ENCODE measurements at regions not wholly inside any gene's neighbourhood (a gene's known extent, or its start where the extent isn't known, plus 50 kb on each side); places are given as distances from the start of the nearest gene placed in this dataset.
A peak's percentile ranks its signal among the peaks of the same experiment; 100 is the strongest.
"Not testable (repeated sequence)": the region's sequence is repeated elsewhere in the genome, so short reads cannot be mapped to it uniquely, and the experiment has no call there.

GRCh38 chr5:13470975-13471374 lies 473.5 kb downstream of the DNAH5 start:
- no peak for DNase-seq

GRCh38 chr5:13470263-13470662 lies 474.2 kb downstream of the DNAH5 start:
- DNase-seq, result peak; percentile 12

DNA sequence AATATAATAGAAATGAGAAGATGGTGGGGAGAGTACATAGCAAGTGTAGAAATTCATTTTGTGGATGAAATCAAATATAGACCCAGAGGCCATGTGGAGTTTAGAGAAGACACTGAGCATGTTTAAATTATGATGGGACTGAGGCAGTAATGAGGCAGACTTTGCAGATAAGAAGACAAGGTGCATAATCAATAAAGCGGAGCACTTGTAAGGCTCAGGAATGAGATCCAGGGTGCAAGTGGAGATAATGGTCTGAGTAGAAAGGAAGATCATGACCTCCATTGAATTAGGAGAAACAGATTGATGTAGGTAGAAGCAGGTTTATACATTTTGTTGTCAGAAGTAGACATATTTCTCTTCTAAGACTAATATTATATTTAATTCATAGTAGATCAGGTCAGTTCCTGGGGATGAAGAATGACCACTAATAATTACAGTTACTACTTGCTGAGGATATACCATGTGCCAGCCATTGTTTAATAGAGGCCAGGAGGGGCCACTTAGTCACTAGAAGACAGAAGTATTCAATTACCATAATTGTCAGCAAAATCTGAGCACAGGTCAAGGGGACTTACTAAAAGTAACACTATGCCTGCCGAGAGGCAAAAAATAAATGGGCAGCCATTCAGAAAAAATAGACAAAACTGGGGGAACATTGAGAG lies 479.8 kb downstream of the DNAH5 start:
- no peak for DNase-seq

DNA sequence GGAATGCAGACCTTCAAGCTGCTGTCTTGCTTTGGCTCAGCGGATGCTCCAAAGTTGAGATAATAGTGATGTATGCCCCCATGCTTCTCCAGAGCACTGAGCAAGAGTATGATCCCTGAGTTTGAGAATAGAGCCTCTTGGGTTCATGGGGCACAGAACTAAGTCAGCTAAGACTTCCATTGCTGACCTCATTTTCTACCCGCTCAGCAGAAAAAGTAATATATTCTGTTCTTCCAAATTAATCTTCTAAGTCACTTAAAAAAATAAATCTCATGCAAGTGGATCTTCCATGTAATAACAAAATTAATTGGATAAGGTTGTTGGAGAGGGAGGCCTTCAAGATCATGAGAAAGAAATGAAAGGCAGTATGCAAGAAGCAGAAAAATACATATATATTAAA lies 483.9 kb downstream of the DNAH5 start:
- DNase-seq, result no peak

DNA sequence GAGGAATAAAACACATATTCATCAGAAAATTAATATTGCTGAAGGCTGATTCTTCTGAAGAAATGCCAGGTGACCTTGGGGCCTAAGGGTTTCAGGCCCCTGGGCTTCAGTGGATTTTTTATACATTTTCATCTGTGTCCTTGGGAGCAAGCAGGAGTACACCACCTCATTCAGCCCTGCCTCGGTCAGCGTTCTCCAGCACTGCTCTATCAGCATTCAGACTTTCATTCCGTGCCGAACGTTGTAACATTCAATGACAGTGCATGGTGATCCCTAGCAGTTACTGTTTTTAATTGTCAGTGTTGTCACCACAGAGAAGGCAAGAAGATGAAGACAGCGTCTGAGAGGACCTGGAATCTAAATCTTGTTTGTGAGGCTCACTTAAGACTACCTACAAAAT lies 490.4 kb downstream of the DNAH5 start:
- no peak for DNase-seq

DNA sequence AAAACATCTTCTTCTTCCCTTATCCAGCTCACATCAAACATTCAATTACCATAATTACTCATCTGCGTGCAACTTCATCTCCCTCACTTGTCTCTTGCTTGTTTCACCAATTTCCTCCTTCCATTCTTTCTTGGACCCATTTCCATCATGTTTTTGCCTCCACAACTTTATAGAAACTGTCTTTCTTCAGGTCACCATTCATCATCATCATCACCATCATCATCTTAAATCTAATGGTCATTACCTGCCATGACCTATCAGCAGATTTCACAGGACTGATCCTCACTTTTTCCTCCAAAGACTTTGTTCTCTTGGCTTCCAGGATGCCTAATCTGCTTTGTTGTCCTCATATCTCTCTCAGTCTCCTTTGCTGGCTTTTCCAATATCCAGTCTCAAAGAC lies 495.6 kb downstream of the DNAH5 start:
- DNase-seq, result no peak

- DNase-seq, result no peak
These were observed 505.1 kb downstream of the DNAH5 start for GRCh38 chr5:13439430-13439829.

DNA sequence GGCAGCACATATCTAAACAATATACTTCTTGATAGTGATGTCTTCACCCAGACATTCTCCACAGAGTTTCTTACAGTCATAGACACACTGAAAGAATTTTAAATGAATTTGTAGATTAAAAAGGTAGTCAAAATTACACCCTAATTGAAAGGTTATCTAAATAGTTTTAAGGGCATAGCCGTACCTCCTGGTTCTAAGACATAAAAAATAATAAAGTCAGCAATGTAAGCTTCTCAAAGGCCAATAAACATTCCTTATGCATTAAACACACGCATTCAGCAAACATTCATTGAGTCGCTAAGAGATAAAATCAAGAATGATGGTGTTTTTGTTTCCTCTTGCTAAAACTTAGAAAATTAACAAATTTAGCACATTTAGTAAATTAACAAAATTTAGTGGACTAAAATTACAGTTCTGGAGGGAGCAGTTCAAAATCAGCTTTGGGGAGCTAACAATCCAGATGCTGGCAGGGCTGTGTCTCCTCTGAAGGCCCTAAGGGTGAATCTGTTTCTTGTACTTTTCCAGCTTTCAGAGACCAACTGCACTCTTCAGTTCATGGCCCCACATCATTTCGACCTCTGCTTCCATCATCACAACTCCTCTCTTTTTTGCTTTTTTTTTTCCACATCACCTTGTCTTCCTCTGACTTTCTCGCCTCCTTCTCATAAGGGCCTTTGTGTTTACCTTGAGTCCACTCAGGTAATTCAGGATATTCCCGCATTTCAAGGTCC lies 516.5 kb downstream of the DNAH5 start:
- DNase-seq, result no peak

GRCh38 chr5:13412040-13412595 lies 532.4 kb downstream of the DNAH5 start:
- peak; percentile 21 for DNase-seq

DNA sequence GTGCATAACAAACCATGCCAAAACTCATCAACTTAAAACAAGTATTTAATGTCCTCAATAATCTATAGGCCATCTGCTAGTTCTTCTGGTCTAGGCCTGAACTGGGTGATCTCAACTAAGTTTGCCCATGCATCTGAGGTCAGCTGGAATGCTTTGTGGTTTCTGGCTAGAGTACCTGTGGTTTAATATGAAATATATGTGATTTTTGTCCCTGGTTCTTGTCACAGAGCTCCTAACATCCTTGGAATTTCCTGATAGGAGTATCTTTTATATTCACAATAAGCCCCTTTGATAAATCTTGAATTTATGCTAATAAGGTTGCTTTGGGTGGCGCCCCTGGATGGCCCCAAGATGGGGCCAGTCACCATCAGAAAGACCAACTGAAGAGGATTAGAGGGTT lies 535.9 kb downstream of the DNAH5 start:
- no peak for DNase-seq

DNA sequence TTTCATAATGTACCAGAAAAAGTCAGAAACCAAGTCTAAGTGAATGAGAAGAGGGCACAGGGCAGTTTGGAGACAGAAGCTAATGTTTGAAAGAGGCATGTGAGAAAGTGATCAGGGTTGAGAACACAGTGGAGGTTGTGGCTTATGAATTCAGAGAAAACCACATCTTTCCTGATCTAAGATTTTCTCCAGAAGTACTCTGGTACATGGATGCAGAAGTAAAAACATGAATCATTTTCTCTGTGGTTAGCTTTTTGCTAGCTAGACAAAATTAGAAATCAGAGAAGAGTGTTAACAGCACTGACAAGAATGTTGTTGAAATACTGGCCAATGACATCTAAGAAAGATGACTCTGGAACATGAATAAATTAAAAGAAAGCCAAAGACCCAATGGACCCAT lies 541.1 kb downstream of the DNAH5 start:
- DNase-seq, result peak; percentile 67

- DNase-seq, result no peak
These were observed 559.4 kb downstream of the DNAH5 start for GRCh38 chr5:13385066-13385465.

GRCh38 chr5:13382232-13382631 lies 562.3 kb downstream of the DNAH5 start:
- no peak for DNase-seq

- no peak for DNase-seq
These were observed 566.4 kb downstream of the DNAH5 start for GRCh38 chr5:13378091-13378490.

- DNase-seq, result no peak
These were observed 585.1 kb downstream of the DNAH5 start for GRCh38 chr5:13359344-13359743.

DNA sequence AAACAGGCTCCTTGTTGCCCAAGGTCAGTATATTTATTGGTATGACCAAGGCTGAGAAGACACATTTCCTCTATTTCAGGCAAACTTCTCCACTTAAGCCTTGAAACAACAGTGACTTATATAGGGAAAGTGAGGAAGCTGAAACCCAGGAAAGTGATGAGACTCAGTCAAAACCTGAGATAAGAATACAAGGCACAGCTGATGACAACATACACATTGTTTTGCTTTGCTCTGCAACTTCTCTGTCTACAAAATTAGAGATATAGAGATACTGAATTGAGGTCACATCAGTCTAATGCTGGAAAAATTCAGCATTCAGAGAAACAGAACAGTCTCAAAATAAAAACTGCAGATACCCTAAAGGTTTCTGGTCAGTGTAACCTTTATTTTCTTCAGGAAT lies 586.1 kb downstream of the DNAH5 start:
- DNase-seq, result no peak

DNA sequence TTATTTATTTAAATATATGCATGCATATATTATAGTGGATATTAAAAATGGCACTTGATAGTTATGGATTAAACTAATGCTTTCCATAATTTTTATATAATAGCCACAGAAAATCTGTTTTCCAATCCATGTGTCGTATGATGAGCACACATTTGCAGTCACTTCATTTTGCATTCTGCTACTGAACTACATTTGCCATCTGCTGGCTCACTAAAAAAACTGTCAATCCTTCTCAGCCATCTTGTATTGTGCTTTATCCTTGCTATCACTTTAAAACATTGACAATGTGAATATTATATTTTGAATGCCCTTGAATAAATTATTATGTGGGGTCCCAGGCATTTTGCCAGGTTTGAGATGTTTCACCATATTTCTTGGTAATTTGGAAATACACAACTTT lies 586.6 kb downstream of the DNAH5 start:
- DNase-seq, result no peak

DNA sequence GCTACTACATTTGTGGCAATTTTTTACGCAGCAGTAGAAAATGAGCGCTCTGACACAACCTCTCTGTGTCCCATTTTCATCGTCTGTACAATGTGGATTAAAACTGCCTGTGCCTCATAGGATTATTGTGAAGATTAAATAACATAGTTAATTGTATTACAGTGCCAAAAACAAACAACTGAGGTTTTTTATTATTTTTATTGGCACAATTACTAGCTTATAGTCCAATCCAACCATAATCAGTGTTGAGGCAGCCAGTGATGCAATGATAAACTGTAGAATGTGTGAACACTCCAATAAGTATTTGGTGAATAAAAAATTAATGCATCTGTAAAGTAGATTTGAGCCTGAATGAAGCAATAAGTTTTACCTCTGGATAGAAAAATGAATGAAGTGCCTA lies 588.3 kb downstream of the DNAH5 start:
- no peak for DNase-seq

GRCh38 chr5:13354611-13355010 lies 589.9 kb downstream of the DNAH5 start:
- no peak for DNase-seq

- no peak for DNase-seq
These were observed 593.7 kb downstream of the DNAH5 start for GRCh38 chr5:13350767-13351166.

GRCh38 chr5:13348568-13348967 lies 595.9 kb downstream of the DNAH5 start:
- DNase-seq, result no peak

GRCh38 chr5:13346401-13346800 lies 598.1 kb downstream of the DNAH5 start:
- DNase-seq, result no peak

GRCh38 chr5:13339093-13339492 lies 605.4 kb downstream of the DNAH5 start:
- no peak for DNase-seq

DNA sequence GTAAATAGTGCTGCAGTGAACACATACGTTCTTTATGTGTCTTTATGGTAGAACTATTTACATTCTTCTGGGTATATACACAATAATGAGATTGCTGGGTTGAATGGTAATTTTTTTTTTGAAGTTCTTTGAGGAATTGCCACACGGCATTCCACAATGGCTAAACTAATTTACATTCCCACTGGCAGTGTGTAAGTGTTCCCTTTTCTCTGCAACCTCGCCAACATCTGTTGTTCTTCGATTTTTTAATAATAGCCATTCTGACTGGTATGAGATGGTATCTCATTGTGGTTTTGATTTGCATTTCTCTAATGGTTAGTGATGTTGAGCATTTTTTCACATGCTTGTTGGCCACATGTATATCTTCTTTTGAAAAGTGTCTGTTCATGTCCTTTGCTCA lies 609.5 kb downstream of the DNAH5 start:
- not testable (repeated sequence) for DNase-seq

- no peak for DNase-seq
These were observed 612.9 kb downstream of the DNAH5 start for GRCh38 chr5:13331585-13331984.
